ENCODE measurements at regions not wholly inside any gene's neighbourhood (a gene's known extent, or its start where the extent isn't known, plus 50 kb on each side); places are given as distances from the start of the nearest gene placed in this dataset.

GRCh38 chr1:36576551-36577110 is 93.9 kb upstream of the CSF3R start:
- no peak for DNase-seq (ENCODE audit: low read depth)

- DNase-seq (ENCODE audit: low read depth), result peak; percentile 23
These were observed 93.4 kb upstream of the CSF3R start for GRCh38 chr1:36576118-36576517.

GRCh38 chr1:36573445-36573844 is 90.7 kb upstream of the CSF3R start:
- DNase-seq (ENCODE audit: low read depth), result no peak

GRCh38 chr1:36572906-36573305 is 90.2 kb upstream of the CSF3R start:
- no peak for DNase-seq (ENCODE audit: low read depth)

- no peak for DNase-seq (ENCODE audit: low read depth)
These were observed 89.5 kb upstream of the CSF3R start for GRCh38 chr1:36572142-36572715.

GRCh38 chr1:36571106-36571505 is 88.4 kb upstream of the CSF3R start:
- no peak for DNase-seq (ENCODE audit: low read depth)

GRCh38 chr1:36570478-36571060 is 87.9 kb upstream of the CSF3R start:
- no peak for DNase-seq (ENCODE audit: low read depth)

- DNase-seq (ENCODE audit: low read depth), result no peak
These were observed 87.3 kb upstream of the CSF3R start for GRCh38 chr1:36570006-36570405.

GRCh38 chr1:36567601-36568341 is 85.1 kb upstream of the CSF3R start:
- DNase-seq (ENCODE audit: low read depth), result no peak

- no peak for DNase-seq (ENCODE audit: low read depth)
These were observed 83.1 kb upstream of the CSF3R start for GRCh38 chr1:36565576-36566501.

GRCh38 chr1:36562181-36562685 is 79.5 kb upstream of the CSF3R start:
- no peak for DNase-seq (ENCODE audit: low read depth)

GRCh38 chr1:36561361-36561724 is 78.6 kb upstream of the CSF3R start:
- DNase-seq (ENCODE audit: low read depth), result no peak

GRCh38 chr1:36560621-36561360 is 78.1 kb upstream of the CSF3R start:
- DNase-seq (ENCODE audit: low read depth), result no peak

GRCh38 chr1:36560177-36560576 is 77.5 kb upstream of the CSF3R start:
- DNase-seq (ENCODE audit: low read depth), result no peak

GRCh38 chr1:36559061-36559460 is 76.3 kb upstream of the CSF3R start:
- no peak for DNase-seq (ENCODE audit: low read depth)

- no peak for DNase-seq (ENCODE audit: low read depth)
These were observed 74.6 kb upstream of the CSF3R start for GRCh38 chr1:36557041-36558000.

GRCh38 chr1:36555041-36555440 is 72.3 kb upstream of the CSF3R start:
- no peak for DNase-seq (ENCODE audit: low read depth)

GRCh38 chr1:36554323-36554628 is 71.6 kb upstream of the CSF3R start:
- DNase-seq (ENCODE audit: low read depth), result no peak

GRCh38 chr1:36553591-36554322 is 71.0 kb upstream of the CSF3R start:
- DNase-seq (ENCODE audit: low read depth), result peak; percentile 31

All from stimulated activated CD4-positive, alpha-beta T cell treated with anti-CD3 and anti-CD28 coated beads, Interleukin-2, amount 100 ng/mL, for 4 hours (primary cell).